ENCODE measurements at regions not wholly inside any gene's neighbourhood (a gene's known extent, or its start where the extent isn't known, plus 50 kb on each side); places are given as distances from the start of the nearest gene placed in this dataset.

DNA sequence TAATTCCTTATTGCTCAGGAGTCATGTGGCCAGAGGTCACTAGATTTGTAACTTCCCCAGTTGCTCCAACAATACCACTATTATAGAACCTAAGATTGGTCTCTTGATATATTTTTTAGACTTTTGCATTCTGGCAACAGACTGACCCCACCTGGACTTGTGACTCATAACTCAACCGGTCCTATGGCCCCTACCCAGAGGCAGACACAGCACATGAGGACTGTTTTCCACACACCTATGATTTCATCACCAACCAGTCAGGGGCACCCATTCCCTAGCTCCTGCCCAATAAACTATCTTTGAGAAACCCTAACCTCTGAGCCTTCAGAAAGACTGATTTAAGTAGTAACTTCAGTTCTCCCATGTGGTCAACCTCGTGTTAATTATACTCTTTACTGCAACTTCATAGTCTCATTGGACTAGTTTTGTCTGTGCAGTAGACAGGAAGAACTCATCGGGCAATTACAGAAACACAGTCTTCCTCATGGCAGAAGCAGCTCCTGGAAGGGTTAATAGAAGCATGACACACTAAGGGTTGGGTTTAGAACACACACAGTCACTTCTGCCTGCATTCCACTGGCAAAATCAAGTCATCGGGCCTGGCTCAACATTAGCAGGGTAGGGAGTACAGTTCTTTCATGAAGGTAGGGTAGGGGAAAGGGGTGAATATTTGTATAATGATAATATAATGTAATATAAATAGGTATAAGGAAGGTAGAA, 251.8 kb downstream of the UQCRFS1 start:
- Histone ChIP-seq H3K4me3 (ENCODE audit: low read depth, low read length) (no peak overlapping the region), H3K36me3 (ENCODE audit: control insufficient read depth, insufficient read depth, low read length) (no peaks in the 10 kb centered on the region), H3K27me3 (ENCODE audit: control insufficient read depth, insufficient read depth, low read length) (no peaks in the 10 kb centered on the region)
- TF ChIP-seq, protein P1, sequence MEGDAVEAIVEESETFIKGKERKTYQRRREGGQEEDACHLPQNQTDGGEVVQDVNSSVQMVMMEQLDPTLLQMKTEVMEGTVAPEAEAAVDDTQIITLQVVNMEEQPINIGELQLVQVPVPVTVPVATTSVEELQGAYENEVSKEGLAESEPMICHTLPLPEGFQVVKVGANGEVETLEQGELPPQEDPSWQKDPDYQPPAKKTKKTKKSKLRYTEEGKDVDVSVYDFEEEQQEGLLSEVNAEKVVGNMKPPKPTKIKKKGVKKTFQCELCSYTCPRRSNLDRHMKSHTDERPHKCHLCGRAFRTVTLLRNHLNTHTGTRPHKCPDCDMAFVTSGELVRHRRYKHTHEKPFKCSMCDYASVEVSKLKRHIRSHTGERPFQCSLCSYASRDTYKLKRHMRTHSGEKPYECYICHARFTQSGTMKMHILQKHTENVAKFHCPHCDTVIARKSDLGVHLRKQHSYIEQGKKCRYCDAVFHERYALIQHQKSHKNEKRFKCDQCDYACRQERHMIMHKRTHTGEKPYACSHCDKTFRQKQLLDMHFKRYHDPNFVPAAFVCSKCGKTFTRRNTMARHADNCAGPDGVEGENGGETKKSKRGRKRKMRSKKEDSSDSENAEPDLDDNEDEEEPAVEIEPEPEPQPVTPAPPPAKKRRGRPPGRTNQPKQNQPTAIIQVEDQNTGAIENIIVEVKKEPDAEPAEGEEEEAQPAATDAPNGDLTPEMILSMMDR (IDR thresholded peaks at IDR 0.05; ENCODE audit: insufficient read depth, low read length, severe bottlenecking), result no peak
- no peak for FAIRE-seq
- no peak for DNase-seq (ENCODE audit: low read depth)

- no peaks in the 10 kb centered on the region for H3K27me3 ChIP-seq (ENCODE audit: control insufficient read depth, insufficient read depth, low read length)
- H3K36me3 ChIP-seq (ENCODE audit: control insufficient read depth, insufficient read depth, low read length), result no peaks in the 10 kb centered on the region
- FAIRE-seq (no peak), DNase-seq (ENCODE audit: low read depth) (no peak)
- TF ChIP-seq, protein P1 (IDR thresholded peaks at IDR 0.05; ENCODE audit: insufficient read depth, low read length, severe bottlenecking), result no peak
- no peak overlapping the region for H3K4me3 ChIP-seq (ENCODE audit: low read depth, low read length)
Measured at GRCh38 chr19:28960586-28960985, 252.4 kb downstream of the UQCRFS1 start.

DNA sequence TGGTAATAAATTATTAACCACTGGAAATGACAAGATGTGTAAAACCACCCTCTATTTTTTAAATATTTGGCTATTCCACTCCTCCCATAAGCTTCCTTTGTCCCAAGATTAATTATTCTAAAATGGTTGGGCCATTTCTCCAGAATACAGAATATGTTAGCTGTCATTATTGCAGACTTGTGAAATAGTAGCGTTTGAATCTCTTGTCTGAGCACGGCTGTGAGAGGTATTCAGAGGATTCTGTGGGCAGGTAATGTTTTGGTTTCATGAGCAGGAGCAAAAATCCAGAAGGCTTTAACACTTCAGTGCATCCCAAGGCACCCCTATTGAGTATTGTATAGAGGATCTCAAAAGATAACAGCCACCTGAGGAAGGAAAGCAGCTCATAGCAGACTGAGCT, 256.0 kb downstream of the UQCRFS1 start:
- H3K27me3 ChIP-seq (ENCODE audit: control insufficient read depth, insufficient read depth, low read length), result no peaks in the 10 kb centered on the region
- TF ChIP-seq, protein P1 (IDR thresholded peaks at IDR 0.05; ENCODE audit: insufficient read depth, low read length, severe bottlenecking), result no peak
- FAIRE-seq (no peak), DNase-seq (ENCODE audit: low read depth) (no peak)
- no peaks in the 10 kb centered on the region for H3K36me3 ChIP-seq (ENCODE audit: control insufficient read depth, insufficient read depth, low read length)
- no peak overlapping the region for H3K4me3 ChIP-seq (ENCODE audit: low read depth, low read length)

DNA sequence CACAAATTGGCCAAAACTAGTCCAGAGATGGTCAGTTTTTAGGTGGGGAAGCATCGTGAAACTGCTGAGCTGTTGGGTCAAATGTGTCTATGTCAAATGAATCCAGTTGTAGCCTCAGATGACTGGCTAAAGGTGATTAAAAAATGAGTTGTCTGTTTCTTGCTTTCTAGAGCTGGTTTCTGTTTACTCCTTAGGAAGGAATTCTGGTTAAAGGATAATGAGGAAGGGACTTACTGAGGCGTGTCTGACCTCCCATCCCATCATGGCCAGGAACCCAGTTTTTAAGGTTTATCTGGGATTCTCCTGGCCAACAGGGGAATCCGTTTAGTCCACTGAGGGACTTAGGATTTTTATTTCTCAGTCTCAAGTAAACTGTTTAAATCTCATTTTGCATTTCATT, 256.5 kb downstream of the UQCRFS1 start:
- Histone ChIP-seq H3K36me3 (ENCODE audit: control insufficient read depth, insufficient read depth, low read length) (no peaks in the 10 kb centered on the region), H3K27me3 (ENCODE audit: control insufficient read depth, insufficient read depth, low read length) (no peaks in the 10 kb centered on the region), H3K4me3 (ENCODE audit: low read depth, low read length) (no peak overlapping the region)
- TF ChIP-seq, protein P1 (IDR thresholded peaks at IDR 0.05; ENCODE audit: insufficient read depth, low read length, severe bottlenecking), result no peak
- no peak for FAIRE-seq
- no peak for DNase-seq (ENCODE audit: low read depth)

- H3K4me3 ChIP-seq (ENCODE audit: low read depth, low read length), result no peak overlapping the region
- DNase-seq (ENCODE audit: low read depth) (no peak), FAIRE-seq (no peak)
- no peaks in the 10 kb centered on the region for H3K27me3 ChIP-seq (ENCODE audit: control insufficient read depth, insufficient read depth, low read length)
- TF ChIP-seq, protein P1 (IDR thresholded peaks at IDR 0.05; ENCODE audit: insufficient read depth, low read length, severe bottlenecking), result no peak
- H3K36me3 ChIP-seq (ENCODE audit: control insufficient read depth, insufficient read depth, low read length), result no peaks in the 10 kb centered on the region
Measured at GRCh38 chr19:28949535-28949934, 263.4 kb downstream of the UQCRFS1 start.

DNA sequence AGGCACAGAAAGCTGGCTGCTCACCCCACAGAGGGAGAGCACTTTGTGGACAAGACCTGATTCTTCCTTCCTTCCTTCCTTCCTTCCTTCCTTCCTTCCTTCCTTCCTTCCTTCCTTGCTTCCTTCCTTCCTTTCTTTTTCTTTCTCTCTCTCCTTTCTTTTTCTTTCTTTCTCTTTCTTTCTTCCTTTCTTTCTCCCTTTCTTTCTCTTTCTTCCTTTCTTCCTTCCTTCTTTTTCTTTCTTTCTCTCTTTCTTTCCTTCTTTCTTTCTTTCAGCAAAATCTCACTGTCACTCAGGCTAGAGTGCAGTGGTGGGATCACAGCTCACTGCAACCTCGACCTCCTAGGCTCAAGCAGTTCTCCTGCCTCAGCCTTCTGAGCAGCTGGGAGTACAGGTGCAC, 263.9 kb downstream of the UQCRFS1 start:
- DNase-seq (ENCODE audit: low read depth), result no peak
- Histone ChIP-seq H3K36me3 (ENCODE audit: control insufficient read depth, insufficient read depth, low read length) (no peaks in the 10 kb centered on the region), H3K27me3 (ENCODE audit: control insufficient read depth, insufficient read depth, low read length) (no peaks in the 10 kb centered on the region), H3K4me3 (ENCODE audit: low read depth, low read length) (no peak overlapping the region)
- TF ChIP-seq, protein P1 (IDR thresholded peaks at IDR 0.05; ENCODE audit: insufficient read depth, low read length, severe bottlenecking), result no peak
- FAIRE-seq, result no peak

Measured in bronchial epithelial cell (primary cell).